Right lobe of liver (tissue), 4 donors: ENCODE measurements at regions not wholly inside any gene's neighbourhood (a gene's known extent, or its start where the extent isn't known, plus 50 kb on each side); places are given as distances from the start of the nearest gene placed in this dataset.

Experiments used
- POLR2A ChIP-seq: fragments of 450-650 bp; IDR thresholded peaks from one replicate; pipeline ENCODE4 v1.6.1; 2017; ENCODE audit warnings: antibody characterized with exemption, mild to moderate bottlenecking
- TF ChIP-seq, protein P1 (sequence below), 4 donors: fragments of 200-600 bp in 3 of 4; fragments of 450-650 bp in 1 of 4; IDR thresholded peaks; one replicate each; pipeline versions ENCODE4 v1.5.1 to v1.8.0; 2016 to 2022; ENCODE audit warnings: antibody characterized with exemption in 4 of 4, mild to moderate bottlenecking in 2 of 4
- donor health status: DM: no; HTN: no; CAD: no.
- donor health status: DM: no; HTN: no; CAD: no.
- donor health status: DM: no; HTN: yes; CAD: no.

DNA sequence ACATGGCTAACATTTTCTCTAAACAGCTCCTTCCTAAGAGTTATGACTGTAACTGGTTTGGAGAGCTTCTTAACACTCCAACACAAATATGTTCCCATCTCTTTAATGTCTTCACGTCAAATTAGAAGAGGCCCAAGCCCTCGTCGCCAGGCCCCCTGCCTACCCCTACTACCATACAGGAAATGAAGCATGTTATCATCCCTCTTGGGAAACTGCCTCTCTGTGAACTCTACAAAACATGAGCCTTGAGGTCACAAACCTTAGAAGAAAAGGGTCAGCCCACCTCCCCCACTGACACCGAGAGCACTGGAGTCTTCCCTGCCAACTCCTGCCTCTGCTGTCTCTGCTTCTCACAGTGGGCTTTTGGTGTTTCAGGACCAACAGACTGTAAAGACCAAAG lies 243.1 kb upstream of the STT3B start:
- TF ChIP-seq, protein P1, sequence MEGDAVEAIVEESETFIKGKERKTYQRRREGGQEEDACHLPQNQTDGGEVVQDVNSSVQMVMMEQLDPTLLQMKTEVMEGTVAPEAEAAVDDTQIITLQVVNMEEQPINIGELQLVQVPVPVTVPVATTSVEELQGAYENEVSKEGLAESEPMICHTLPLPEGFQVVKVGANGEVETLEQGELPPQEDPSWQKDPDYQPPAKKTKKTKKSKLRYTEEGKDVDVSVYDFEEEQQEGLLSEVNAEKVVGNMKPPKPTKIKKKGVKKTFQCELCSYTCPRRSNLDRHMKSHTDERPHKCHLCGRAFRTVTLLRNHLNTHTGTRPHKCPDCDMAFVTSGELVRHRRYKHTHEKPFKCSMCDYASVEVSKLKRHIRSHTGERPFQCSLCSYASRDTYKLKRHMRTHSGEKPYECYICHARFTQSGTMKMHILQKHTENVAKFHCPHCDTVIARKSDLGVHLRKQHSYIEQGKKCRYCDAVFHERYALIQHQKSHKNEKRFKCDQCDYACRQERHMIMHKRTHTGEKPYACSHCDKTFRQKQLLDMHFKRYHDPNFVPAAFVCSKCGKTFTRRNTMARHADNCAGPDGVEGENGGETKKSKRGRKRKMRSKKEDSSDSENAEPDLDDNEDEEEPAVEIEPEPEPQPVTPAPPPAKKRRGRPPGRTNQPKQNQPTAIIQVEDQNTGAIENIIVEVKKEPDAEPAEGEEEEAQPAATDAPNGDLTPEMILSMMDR (IDR thresholded peaks at IDR 0.05) = no peak
- no peak for TF ChIP-seq POLR2A
